ENCODE measurements at regions not wholly inside any gene's neighbourhood (a gene's known extent, or its start where the extent isn't known, plus 50 kb on each side); places are given as distances from the start of the nearest gene placed in this dataset.

GRCh38 chr7:26489906-26490639 lies 198.4 kb downstream of the SNX10 start:
- DNase-seq, result no peak

- peak in 1 of 2 experiments; percentile 57 for DNase-seq
Observed at GRCh38 chr7:26490640-26491624, 199.3 kb downstream of the SNX10 start.

- DNase-seq, result peak; percentile 13 to 54
Observed at GRCh38 chr7:26492816-26493215, 201.2 kb downstream of the SNX10 start.

GRCh38 chr7:26493737-26494428 lies 202.2 kb downstream of the SNX10 start:
- DNase-seq, result no peak

GRCh38 chr7:26495569-26495968 lies 203.9 kb downstream of the SNX10 start:
- no peak for DNase-seq

- no peak for DNase-seq
Observed at GRCh38 chr7:26497801-26498596, 206.3 kb downstream of the SNX10 start.

GRCh38 chr7:26499315-26499897 lies 207.7 kb downstream of the SNX10 start:
- DNase-seq, result no peak

- DNase-seq, result peak in 1 of 2 experiments; percentile 57
Observed at GRCh38 chr7:26500749-26501352, 209.2 kb downstream of the SNX10 start.

GRCh38 chr7:26504411-26505120 lies 212.9 kb downstream of the SNX10 start:
- no peak for DNase-seq

GRCh38 chr7:26506196-26506595 lies 214.5 kb downstream of the SNX10 start:
- no peak for DNase-seq

GRCh38 chr7:26507108-26507987 lies 215.7 kb downstream of the SNX10 start:
- DNase-seq, result peak; percentile 80 to 95

- peak; percentile 89 to 95 for DNase-seq
Observed at GRCh38 chr7:26508481-26508880, 216.8 kb downstream of the SNX10 start.

- DNase-seq, result peak; percentile 63 to 88
Observed at GRCh38 chr7:26508917-26509316, 217.3 kb downstream of the SNX10 start.

GRCh38 chr7:26510231-26510957 lies 218.7 kb downstream of the SNX10 start:
- DNase-seq, result no peak

GRCh38 chr7:26511866-26512265 lies 220.2 kb downstream of the SNX10 start:
- no peak for DNase-seq

GRCh38 chr7:26512737-26513136 lies 221.1 kb downstream of the SNX10 start:
- DNase-seq, result no peak

- DNase-seq, result no peak
Observed at GRCh38 chr7:26513948-26514347, 222.3 kb downstream of the SNX10 start.

GRCh38 chr7:26514633-26515032 lies 223.0 kb downstream of the SNX10 start:
- DNase-seq, result no peak

- DNase-seq, result peak; percentile 68 to 93
Observed at GRCh38 chr7:26515314-26515842, 223.7 kb downstream of the SNX10 start.

All from NCI-H2081 (cell line).